NCI-H2227 treated with DMSO at 0.1 percent for 48 hours (cell line): ENCODE measurements at regions not wholly inside any gene's neighbourhood (a gene's known extent, or its start where the extent isn't known, plus 50 kb on each side); places are given as distances from the start of the nearest gene placed in this dataset.

ENCODE experiments used
- DNase-seq: peaks from one replicate; lab custom pipeline; 2025; lab: John Stamatoyannopoulos, UW

DNA sequence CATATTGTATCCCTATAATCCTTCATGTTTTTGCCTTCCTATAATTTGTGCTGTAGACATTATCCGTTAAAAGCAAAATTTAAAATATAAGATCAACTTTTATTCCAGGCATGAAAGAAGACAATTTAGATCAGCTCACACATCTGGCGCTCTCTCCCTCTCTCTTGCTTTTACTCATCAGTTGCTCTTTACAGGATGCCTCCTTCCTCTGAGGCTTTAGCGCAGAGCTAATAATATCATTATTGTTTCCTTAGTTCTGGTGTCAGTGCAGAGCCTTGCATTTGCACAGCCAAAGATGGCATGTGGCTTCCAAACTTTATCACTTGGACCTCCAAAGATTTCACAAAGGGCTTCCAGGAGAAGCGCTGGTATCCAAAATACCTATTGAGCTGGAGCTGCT is 295.1 kb downstream of the FGF9 start:
- no peak for DNase-seq

DNA sequence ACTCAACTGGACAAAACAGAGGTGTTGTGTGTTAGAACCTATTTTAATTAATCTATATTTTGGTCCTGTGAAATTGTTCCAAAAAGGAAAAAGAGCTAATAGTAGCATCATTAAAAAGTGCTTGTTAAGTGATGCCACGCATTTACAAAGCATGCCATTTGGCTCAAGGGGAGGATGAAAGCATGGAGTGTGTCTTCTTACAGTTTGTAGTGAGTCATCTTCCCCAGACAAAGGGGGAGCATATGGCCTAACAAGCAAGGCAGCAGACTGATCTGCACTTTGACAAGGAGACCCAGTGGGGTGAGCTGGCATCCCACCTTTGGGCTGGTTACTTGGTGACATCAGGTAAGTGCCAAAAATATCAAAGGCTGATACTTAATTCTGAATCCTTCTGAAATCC is 297.0 kb downstream of the FGF9 start:
- DNase-seq = no peak

DNA sequence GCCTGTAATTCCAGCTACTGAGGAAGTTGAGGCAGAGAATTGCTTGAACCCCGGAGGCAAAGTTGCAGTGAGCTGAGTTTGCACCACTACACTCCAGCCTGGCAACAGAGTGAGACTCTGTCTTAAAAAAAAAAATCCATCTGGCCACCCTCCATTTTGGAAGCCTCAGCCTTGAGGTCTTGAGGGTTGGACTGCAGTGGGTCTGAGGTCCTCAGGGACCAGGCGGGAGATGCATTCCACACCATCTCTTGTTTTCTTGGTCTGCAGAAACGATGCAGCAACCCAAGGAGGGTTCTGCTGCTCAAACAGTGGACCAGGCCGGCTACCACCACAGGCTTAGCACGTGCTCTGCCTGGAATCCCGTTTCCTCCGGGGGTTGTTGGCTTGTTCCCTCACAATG is 299.3 kb downstream of the FGF9 start:
- DNase-seq = no peak

DNA sequence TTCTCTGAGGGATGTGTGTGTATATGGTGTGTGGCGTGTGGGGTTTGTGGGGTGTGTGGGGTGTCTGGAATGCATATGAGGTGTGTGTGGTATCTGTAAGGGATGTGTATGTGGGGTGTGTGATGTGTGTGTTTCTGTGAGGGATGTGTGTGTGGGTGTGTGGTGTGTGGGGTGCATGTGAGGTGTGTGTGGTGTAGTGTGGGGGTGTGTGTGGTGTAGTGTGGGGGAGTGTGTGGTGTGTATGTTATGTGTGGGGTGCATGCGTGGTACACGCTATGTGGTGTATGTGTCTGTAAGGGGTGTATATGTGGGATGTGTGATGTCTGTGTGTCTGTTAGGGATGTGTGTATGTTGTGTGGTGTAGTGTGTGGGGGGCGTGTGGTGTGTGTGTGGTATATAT is 300.0 kb downstream of the FGF9 start:
- DNase-seq = no peak

DNA sequence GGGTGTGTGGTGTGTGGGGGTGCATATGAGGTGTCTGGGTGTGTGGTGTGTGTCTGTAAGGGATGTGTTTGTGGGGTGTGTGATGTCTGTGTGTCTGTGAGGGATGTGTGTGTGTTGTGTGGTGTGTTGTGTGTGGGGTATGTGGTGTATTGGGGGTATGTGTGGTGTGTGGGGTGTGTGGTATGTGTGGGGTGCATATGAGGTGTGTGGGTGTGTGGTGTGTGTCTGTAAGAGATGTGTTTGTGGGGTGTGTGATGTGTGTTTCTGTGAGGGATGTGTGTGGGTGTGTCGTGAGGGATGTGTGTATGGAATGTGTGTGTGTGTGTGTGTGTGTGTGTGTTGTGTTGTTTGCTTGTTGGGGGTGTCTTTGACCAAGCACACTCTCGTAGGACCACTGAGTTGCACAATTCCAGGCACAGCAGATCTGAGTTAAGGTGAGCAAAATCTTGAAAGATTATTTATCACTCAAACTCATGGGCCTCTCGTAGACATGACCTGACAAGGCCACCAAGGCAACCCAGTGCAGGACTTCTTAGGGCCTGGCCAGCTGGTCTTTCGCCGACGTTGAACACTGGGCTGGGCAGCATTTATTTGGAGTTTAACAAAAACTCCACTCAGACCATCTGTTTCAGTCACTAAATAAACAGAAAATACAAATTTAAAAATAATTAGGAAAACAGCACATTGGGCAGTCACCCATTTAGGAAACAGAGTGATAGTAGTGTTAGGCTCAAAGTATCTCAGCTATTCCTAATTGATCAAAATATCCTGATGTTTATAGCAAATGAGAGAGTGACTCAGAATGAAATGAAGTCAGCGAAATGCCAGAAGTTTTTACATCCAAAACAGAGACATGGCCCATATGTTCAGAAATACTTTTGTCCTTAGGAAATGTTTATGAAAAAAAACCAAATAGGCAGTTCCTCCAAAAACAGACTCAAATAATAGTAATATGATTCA is 301.1 kb downstream of the FGF9 start:
- DNase-seq = no peak

DNA sequence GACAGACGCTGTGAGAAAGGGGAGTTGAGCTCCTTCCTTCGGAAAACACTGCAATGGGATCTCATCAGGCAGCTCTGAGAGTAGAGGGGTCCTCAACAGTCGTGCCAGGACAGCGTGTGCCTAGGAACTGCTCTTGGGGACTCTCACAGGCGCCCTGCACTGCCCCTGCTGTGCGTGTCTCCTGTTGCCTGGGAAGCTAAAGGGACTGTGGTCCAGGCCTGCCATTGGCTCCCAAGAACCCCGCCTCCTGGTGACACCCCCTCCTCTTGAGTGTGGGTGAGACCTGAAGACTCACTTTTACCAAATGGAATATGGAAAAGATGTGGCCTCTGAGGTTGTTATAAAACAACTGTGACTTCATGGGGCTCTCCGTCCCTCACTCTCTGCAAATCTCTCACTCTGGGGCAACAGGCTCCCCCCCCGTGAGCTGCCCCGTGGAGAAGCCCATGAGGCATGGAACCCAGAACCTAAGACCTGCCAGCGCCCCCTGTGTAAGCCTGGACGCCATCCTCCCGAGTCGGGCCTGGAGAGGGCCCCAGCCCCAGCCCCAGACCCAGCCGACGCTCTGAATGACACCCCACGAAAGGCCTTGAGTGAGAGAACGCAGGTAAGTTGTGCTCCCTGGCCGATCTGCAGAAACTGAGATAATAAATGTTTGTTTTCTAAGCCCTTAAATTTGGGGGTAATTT is 302.7 kb downstream of the FGF9 start:
- no peak for DNase-seq

DNA sequence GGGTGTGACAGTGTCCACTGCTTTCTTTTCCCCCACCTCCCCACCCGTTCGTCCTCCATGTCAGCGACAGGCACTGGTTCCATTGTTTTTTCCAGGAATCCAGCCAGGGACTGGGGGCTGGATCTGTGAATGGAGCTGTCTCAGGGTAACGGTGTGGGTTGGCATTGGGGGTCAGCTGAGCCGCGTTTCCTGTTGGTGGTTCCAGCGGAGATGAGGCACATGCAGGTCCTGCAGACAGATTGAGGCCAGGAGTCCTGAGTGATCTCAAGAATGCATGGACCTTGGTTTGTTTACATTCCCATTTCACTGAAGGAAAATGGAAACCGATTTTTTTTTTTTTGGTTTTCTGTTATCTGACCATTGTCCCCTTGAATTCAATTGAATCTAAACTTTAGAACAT is 303.9 kb downstream of the FGF9 start:
- no peak for DNase-seq

DNA sequence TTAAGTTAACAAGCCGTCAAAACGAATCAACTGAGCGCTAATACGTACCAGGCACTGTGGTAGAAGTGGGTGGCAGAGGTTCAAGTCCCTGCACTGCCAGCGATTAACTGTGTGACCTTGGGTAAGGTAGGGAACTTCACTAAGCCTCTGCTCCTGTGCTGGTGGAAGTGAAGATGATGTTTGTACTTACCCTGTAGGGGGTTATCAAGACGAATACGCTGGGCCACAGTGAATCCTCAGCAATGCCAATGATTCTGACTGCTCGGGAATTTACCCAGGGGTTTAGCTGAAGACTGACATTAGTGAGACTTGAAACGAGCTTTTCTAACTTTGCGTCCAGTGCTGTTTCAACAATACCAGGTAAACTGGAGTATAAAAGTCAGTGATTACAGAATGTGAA is 305.3 kb downstream of the FGF9 start:
- DNase-seq = no peak

DNA sequence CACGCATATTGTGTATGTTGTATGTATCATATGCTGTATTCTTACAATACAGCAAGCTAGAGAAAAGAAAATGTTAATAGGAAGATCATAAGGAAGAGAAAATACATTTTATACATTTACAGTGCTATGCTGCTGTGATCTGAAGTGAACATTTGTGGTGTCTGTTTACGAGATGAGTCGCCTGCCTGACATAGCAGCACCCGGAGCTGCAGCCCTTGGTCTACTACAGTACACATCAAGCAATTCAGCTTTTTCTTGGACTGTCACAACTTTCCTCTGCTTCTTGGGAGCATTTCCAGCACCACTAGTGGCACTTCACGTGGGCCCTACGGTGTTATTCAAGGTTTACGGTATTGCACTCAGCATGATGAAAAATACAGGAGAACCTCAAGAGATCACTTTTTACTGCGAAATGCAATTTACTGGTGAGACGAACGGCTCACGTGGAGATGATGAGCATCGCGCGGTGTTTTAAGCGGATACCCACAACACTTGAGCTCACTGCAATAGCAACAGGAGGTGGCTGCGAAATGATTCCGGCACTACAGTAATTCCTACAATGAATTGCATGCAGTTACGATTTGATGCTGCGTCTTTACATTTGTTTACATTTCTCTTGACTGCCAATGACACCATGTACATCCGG is 308.4 kb downstream of the FGF9 start:
- no peak for DNase-seq

DNA sequence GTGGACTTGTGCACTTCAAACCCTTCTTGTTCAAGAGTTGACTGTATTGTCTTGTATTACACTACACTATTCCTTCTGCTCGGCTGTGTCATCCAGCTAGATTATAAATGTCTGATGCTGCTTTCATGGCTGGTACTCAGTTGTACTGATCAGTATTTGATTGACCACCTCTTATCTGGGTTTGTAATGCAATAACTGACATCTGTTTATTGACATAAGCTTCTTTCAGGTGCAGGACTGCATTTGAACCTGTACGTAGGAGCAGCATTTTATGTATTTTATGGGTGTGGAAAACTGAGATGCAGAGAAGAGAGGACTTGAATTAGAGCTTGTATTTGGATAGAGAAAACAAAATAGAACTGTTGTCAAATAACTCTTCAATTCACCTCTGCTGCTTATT is 309.2 kb downstream of the FGF9 start:
- no peak for DNase-seq

DNA sequence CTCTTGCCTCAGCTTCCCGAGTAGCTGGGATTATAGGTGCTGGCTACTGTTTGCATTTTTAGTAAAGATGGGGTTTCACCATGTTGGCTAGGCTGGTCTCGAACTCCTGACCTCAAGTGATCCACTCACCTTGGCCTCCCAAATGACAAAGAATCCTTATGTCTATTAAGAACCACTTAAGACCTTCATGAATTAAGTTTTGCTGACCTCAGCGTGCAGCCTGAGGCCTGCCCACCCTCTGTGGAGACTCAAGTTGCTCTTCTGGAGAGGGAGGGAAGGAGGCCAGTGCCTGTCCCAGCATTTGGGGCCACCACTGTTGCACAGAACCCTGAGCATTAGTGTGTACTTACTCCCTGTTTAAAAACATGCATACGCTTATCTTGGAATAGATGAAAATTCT is 313.3 kb downstream of the FGF9 start:
- no peak for DNase-seq

DNA sequence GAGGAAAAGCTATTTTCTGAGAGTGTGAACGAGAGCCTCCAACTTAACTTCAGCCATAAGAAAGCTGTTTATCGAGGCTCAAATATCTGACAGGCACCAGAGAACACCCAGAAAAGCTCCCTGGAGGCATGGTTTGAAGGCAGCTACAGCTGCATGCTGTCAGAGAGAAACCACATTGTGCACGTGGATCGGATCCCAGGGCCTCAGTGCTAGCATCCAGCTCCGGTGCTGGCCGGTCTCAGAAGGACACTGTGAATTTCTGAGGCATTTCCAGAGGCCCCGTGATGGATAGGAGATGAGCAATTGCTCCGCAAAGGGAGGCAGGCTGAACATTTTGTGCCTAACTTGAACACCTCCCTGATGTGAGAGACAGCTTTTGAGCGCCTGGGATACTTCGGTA is 315.7 kb downstream of the FGF9 start:
- DNase-seq = no peak

DNA sequence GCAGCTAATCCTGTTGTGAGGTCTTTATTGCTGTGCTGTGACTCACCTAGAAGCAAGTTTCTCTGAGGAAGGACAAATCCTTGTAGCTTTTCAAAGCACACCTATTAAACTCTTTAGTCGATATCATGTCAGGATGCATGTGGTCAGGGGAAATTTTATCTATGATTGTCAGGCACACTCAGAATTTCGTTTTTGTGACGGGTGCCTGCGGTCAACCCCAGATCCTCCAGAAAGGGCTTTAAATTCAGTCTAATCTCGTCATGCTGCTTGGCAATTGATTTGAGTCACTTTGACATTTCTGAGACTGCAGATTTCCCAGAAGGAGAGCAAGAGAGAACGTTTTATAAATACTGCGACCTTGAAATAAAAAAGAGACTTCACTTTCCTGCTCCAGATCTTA is 316.9 kb downstream of the FGF9 start:
- no peak for DNase-seq

DNA sequence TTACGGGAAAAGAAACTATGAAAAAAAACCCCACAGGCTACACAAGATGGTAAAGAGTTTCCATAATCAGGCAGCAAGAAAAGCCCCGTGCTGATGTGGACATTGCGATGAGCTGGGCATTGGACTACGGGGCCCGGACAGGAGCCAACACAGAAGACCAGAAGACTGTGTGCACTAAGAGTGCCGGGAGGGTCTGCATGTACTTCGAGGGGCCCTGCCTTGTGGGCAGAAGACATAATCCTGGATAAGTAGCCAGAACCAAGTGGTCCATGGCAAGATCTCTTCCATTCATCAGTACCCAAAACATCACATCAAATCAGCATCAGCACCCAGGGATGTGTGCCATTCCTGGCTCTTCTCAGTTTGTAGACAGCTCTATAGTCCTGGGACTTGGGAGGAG is 317.8 kb downstream of the FGF9 start:
- no peak for DNase-seq

DNA sequence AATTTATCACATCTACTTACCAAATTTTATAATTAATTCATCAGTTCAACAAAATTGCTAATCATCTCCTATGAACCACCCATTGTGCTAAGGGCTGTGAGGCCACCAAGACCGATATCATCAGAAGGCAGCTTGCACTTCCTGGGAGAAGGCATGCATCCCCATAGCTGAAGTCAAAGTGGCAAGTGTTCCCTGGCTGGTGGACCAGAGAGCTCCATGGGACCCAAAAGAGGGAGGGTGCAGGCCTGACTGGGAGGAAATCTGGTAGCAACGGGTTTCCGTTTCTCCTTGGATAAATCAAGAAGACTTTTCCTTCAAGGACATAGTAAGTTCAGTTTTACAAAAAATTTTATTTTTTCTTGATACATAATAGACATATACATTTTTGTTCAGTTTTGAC is 325.2 kb downstream of the FGF9 start:
- DNase-seq = no peak

DNA sequence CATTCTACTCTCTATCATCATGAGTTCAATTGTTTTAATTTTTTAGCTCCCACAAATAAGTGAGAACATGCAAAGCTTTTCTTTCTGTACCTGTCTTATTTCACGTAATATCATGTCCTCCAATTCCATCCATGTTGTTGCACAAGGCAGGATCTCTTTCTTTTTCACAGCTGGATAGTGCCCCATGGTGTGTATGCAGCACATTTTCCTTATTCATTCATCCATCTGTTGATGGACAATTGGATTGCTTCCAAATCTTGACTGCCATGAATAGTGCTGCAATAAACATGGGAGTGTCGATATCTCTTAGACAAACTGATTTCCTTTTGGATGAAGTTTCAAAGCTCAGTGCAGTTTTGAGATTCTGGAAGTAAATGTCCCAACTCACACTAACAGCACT is 326.9 kb downstream of the FGF9 start:
- no peak for DNase-seq

DNA sequence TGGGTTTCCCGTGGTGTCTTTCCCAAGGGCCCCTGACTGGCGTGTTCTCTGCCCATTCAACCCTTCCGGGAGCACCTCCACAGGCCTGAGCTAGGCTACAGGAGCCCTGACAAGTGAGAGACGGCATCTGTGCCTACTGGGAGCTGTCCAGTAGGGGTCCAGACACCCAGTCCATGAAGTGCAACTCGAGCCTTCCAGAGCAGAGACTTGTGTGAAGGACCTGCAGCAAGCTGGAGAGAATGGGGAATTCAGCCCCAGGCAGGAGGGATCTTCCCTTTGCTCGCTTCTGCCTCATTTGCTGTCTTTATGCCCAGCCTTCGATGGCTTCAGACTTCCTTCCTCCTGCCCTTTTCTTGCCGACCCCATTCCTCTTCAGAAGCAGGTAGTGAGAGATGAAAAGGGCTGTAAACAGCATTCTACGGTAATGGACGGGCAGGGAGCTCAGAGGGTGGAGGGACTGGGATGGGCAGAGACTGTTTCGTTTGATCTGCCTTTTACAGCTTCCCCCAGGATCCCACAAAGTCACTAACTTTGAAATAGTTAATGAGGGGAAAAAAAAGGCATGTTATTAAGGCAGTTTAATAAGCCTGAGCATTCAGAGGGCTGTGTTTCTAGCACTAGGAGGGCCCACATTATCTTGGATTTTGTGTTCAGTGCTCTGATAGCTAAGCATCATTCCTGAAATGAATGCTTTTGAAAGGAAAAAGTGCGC is 327.6 kb downstream of the FGF9 start:
- no peak for DNase-seq

DNA sequence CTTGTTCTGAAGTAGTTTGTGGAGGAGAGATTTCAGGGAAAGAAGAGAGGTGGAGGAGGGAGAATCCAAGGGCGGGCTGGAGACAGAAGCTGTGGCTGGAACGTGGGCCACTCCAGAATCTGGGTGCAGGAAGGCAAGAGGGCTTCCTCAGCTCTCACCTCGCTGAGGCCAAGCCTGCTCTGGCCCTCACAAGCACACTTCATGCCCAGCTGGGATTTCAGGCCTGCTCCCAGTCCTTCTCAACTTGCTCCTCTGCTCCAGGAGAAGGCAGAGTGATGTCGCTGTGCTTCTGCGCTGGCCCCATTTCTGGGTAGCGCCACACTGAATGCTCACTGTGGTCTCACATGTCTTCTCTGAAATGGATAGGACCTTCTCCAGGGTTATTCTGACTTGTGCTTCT is 328.8 kb downstream of the FGF9 start:
- no peak for DNase-seq

DNA sequence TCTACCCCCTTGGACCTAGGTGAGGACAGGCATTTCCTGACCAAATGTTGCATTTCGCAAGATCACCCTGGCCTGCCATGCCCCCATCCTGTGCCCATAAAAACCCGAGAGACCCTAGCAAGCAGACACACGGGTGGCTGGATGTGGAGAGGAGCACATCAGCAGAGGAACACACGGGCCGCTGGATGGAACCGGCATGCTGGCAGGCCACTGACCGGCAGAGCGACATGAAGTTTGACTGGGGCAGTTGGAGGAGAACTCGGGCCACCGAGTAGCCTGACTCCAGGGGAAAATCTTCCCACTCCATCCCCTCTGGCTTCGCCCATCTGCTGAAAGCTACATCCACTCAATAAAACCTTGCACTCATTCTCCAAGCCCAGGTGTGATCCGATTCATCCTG is 329.3 kb downstream of the FGF9 start:
- DNase-seq = no peak

DNA sequence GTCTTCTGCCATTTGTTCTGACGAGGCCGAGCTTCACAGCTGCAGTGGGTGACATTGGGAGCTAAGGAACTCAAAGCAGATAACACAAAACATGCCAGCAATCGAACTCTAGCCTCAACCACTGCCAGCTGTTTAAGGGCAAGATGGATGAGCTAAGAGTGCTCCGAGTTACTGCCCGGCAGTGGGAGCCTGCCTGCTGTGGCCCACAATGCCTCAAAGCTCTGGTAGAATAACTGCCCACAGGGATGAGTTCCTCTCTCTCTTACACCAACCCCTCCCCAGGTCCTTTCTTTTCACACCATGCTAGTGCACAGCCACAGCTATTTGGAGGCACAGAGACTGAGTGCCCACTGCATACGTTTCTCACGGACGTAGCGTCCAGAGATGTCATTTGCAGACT is 330.5 kb downstream of the FGF9 start:
- DNase-seq = no peak

DNA sequence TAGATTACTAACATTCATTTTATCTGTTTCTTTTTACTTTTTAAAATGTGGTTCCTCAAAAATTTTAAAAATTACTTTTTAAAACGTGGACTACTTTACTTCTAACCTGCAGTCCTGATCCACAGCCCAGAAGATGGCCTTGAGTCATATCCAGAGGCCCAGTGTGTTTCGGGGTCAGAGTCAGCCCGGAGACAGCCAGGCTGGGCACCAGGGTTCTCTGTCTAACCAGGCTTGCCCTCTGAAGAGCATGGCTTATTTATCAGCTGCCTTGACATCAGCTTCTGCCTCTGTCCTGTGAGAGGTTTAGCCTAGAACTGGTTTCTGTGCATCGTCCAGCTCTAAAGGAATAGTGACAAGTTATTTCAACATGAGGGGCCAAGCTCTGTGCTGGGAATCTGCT is 332.0 kb downstream of the FGF9 start:
- no peak for DNase-seq

DNA sequence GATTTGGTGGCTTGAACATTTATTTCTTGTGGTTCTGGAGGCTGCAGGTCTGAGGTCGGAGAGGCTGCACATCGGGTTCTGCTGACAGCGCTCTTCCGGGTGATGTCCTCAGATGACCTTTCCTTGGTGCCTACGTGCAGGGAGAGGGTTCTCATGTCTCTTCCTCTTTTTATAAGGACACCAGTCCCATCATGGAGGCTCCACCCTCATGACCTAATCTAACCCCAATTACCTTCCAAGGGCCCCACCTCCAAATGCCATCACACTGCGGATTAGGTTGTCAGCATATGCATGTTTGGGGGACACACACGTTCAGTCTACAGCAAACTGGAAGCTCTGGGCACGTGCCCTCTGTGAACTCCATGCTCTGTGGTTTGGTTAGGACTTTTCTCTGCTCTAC is 338.6 kb downstream of the FGF9 start:
- no peak for DNase-seq
